ENCODE measurements at regions not wholly inside any gene's neighbourhood (a gene's known extent, or its start where the extent isn't known, plus 50 kb on each side); places are given as distances from the start of the nearest gene placed in this dataset.

GRCh38 chr13:64446372-64446771 is 2783.8 kb downstream of the PCDH9 start:
- Histone ChIP-seq H3K4me2 (no peak overlapping the region), H3K27ac (ENCODE audit: low read depth) (no peak overlapping the region), H3F3A (replicated peaks; ENCODE audit: low read depth) (no peaks in the 10 kb centered on the region), H3K27me3 (ENCODE audit: insufficient read depth) (no peaks in the 10 kb centered on the region), H3K9me2 (ENCODE audit: insufficient read depth) (no peaks in the 10 kb centered on the region), H3K4me1 (ENCODE audit: insufficient read depth) (peaks cover 5% of the 10 kb centered on the region; the same call in 1 of the 2 replicates), H3K79me2 (replicated peaks; ENCODE audit: insufficient read depth) (no peaks in the 10 kb centered on the region), H3K36me3 (ENCODE audit: insufficient read depth) (no peaks in the 10 kb centered on the region), H2AFZ (no peak overlapping the region), H3K4me3 (no peak overlapping the region), H4K20me1 (replicated peaks; ENCODE audit: insufficient read depth) (no peaks in the 10 kb centered on the region)
- TF ChIP-seq JUNB (IDR thresholded peaks at IDR 0.05; ENCODE audit: unreplicated experiment) (no peak), ETS1 (IDR thresholded peaks at IDR 0.05) (no peak), ZNF331 (CRISPR knock-in tag; IDR thresholded peaks at IDR 0.05; ENCODE audit: low read depth) (no peak), CTCF (conservative IDR thresholded peaks at IDR 0.05; ENCODE audit: low read depth in 2 of 2) (peak; percentile 60 to 66)
- Mint-ChIP-seq H3K9me3 (no peaks in the 10 kb centered on the region), H3K36me3 (ENCODE audit: low read depth) (no peaks in the 10 kb centered on the region), H3K4me1 (no peaks in the 10 kb centered on the region), H3K4me3 (no peak overlapping the region), H3K27ac (no peak overlapping the region), H3K27me3 (ENCODE audit: insufficient read depth, low read depth, poor library complexity) (no peaks in the 10 kb centered on the region)
- DNase-seq (ENCODE audit: low spot score): peak; percentile 53
- ATAC-seq: peak; percentile 34; the same call in 2 of the 3 replicates

- no peaks in the 10 kb centered on the region for H3K79me2 ChIP-seq (replicated peaks; ENCODE audit: insufficient read depth)
- no peak overlapping the region for H3K27ac ChIP-seq (ENCODE audit: low read depth)
- H3K4me1 ChIP-seq (ENCODE audit: insufficient read depth): peaks cover 31% of the 10 kb centered on the region
- DNase-seq (ENCODE audit: low spot score): no peak
- no peak overlapping the region for H3K4me3 ChIP-seq
- H3K36me3 ChIP-seq (ENCODE audit: insufficient read depth): no peaks in the 10 kb centered on the region
- H3F3A ChIP-seq (replicated peaks; ENCODE audit: low read depth): no peaks in the 10 kb centered on the region
- Mint-ChIP-seq H3K4me1 (peaks cover 13% of the 10 kb centered on the region; the same call in 2 of the 3 replicates), H3K9me3 (no peaks in the 10 kb centered on the region; the same call in 2 of the 3 replicates), H3K27ac (no peak overlapping the region), H3K27me3 (ENCODE audit: insufficient read depth, low read depth, poor library complexity) (no peaks in the 10 kb centered on the region), H3K4me3 (no peak overlapping the region), H3K36me3 (ENCODE audit: low read depth) (no peaks in the 10 kb centered on the region)
- no peaks in the 10 kb centered on the region for H3K9me2 ChIP-seq (ENCODE audit: insufficient read depth)
- H2AFZ ChIP-seq: no peak overlapping the region
- no peaks in the 10 kb centered on the region for H4K20me1 ChIP-seq (replicated peaks; ENCODE audit: insufficient read depth)
- H3K4me2 ChIP-seq: no peak overlapping the region
- H3K27me3 ChIP-seq (ENCODE audit: insufficient read depth): no peaks in the 10 kb centered on the region
- ATAC-seq: no peak
- no peak for TF ChIP-seq EZH2phosphoT487 (IDR thresholded peaks at IDR 0.05; ENCODE audit: unreplicated experiment)
- no peak for TF ChIP-seq EZH2 (IDR thresholded peaks at IDR 0.05; ENCODE audit: low read depth, unreplicated experiment)
- TF ChIP-seq ETS1 (IDR thresholded peaks at IDR 0.05): no peak
- no peak for TF ChIP-seq STAT1 (IDR thresholded peaks at IDR 0.05; ENCODE audit: unreplicated experiment)
- TF ChIP-seq ZNF114 (CRISPR knock-in tag; IDR thresholded peaks at IDR 0.05): no peak
These were observed 2788.4 kb downstream of the PCDH9 start for GRCh38 chr13:64441740-64442139.

Data from GM23338 (cell line).